NOMO-1 (cell line): ENCODE measurements at regions not wholly inside any gene's neighbourhood (a gene's known extent, or its start where the extent isn't known, plus 50 kb on each side); places are given as distances from the start of the nearest gene placed in this dataset.
"Not testable (repeated sequence)": the region's sequence is repeated elsewhere in the genome, so short reads cannot be mapped to it uniquely, and the experiment has no call there.

Experiments used
- DNase-seq, 2 experiments: peaks; one replicate each; lab custom pipeline; 2025; ENCODE audit not compliant: unreplicated experiment in 2 of 2; lab: John Stamatoyannopoulos, UW

DNA sequence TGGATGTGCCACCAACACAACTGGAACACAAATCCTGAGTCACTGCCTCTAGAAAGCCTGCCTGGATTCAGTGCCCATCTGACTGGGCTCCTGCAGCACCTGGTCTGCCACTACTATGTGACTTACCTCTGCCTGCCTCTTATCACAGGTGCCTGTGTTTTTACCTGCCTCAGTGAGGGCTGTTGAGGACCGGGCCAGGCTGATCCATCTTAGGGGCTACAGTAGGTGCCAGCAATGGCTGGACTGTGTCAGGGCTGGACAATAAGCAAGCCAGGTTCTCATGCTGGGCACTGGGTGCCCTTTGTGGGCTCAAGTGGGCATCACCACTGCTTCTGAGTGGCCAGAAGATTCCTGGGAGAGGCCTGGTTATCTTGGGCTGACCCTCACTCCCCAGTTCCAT is 948.6 kb upstream of the TPTE start:
- not testable (repeated sequence) for DNase-seq

DNA sequence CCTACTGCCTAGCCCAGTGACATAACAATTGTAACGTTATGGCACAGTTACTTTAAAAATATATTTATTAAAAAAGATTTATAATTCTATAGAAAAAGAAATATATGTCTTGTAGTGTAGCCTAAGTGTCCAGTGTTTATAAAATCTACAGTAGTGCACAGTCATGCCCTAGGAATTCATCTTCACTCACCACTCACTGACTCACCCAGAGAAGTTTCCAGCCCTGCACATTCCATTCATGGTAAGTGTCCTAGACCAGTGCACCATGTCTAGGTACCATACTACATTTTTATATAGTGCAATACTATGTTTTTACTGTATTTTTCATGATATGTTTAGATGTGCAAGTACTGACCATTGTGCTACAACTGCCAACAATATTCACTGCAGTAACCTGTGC is 947.9 kb upstream of the TPTE start:
- not testable (repeated sequence) for DNase-seq

DNA sequence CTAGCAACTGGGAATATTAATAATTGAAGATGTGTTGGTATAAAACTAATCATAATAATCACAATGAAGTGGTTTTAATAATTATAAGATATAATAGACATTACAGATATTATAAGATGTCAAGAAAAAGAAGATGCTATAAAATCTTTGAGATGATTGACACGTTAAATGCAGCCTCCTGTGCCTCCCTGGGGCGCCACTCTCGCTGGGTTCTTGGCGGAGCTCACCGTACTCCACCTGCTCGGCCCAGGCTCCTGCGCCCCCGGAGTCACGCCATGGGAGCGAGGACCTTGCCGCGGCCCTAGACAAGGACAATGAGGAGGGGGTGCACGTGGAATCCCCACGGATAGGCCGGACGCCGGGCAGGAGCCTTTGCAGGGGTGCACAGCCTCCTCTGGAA is 942.1 kb upstream of the TPTE start:
- DNase-seq: not testable (repeated sequence)

GRCh38 chr21:9587941-9588340 is 933.4 kb upstream of the TPTE start:
- not testable (repeated sequence) for DNase-seq

GRCh38 chr21:9592591-9592990 is 928.8 kb upstream of the TPTE start:
- not testable (repeated sequence) for DNase-seq

DNA sequence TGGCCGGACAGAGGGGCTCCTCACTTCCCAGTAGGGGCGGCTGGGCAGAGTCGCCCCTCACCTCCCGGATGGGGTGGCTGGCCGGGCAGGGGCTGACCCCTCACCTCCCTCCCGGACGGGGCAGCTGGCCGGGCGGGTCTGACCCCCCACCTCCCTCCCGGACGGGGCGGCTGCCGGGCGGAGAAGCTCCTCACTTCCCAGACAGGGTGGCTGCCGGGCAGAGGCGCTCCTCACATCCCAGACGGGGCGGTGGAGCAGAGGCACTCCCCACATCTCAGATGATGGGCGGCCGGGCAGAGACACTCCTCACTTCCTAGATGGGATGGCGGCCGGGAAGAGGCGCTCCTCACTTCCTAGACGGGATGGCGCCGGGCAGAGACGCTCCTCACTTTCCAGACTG is 927.7 kb upstream of the TPTE start:
- DNase-seq: not testable (repeated sequence)

GRCh38 chr21:9614011-9614410 is 907.4 kb upstream of the TPTE start:
- not testable (repeated sequence) for DNase-seq

DNA sequence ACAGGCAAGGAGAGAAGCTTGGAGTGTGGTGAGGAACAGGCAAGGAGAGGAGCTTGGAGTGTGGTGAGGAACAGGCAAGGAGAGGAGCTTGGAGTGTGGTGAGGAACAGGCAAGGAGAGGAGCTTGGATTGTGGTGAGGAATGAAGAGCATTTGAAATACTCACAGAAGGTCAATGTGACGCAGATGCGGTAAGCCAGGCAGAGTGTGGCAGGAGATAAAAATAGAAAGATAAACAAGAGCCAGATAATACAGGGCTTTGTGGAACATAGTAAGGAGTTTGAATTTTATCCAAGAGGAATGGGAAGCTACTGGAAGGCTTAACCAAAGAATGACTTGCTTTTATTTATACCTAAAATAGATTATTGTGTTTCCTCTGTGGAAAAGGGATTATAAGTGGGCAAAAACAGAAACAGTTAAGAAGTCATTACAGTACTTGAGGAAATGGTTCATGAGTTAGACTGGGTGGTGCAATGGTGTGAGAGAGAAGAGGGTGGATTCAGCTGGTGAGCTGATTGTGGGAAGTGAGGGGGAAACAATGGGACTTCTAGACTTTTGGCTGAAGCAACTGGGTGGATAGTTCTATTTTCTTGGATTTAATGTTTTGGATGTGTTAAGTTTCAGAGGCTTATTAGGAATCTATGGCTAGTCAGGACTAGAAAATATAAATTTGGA is 900.1 kb upstream of the TPTE start:
- not testable (repeated sequence) for DNase-seq

DNA sequence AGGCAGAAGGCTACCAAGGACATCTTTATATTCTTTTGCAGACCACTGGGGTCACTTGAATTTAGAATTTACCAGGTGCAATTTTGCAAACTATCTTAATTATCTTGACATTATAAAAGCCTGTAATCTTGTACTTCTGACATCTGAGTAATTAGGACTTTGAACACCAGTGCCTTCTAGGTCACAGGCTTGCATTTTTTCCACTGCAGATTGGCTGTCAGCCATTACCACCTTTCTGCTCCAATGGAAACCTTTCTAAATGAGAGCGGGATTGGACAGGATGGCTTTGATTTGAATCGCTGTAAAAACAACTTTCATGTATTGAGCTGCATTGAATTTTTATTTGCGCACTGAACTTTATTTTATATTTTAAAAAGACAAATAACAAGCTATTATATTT is 893.3 kb upstream of the TPTE start:
- not testable (repeated sequence) for DNase-seq

DNA sequence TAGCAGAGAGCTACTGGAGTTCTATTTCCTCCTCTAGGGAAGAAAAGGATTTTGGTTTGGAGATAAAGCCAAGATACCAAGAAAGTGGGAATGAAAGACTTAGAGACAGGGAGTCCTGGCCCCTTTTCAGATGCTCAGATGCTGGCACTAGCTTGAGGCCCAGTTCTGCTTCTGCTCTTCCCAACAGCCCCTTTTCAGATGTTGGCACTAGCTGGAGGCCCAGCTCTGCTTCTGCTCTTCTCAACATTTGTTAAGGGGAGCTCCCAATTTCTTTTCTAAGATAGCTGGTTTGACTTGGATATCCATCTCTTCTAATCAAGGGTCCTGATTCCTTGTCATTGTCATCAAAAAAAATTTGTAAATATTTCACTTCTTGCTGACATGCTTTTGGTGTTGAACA is 874.0 kb upstream of the TPTE start:
- not testable (repeated sequence) for DNase-seq

- DNase-seq: not testable (repeated sequence)
Observed at GRCh38 chr21:9648331-9648730, 873.1 kb upstream of the TPTE start.

- not testable (repeated sequence) for DNase-seq
Observed at GRCh38 chr21:9648947-9649720, 872.2 kb upstream of the TPTE start.

DNA sequence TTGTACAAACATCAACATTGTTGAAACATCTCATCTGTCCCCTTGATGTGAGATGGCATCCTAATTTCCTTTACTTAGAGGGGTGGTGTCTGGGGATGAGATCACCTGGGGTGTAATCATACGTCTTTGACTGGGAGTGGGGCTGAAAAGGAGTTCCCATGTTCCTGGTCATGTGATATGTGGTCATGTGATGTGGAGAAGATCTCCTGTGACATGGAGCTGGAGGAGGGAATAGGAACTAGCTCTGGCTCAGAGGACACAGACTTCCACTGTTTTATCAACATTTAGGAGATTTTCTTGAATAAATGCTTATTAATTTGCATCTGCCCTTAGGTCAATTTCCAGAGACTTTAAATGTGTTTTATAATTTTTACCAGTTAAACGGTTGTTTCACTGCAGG is 868.6 kb upstream of the TPTE start:
- DNase-seq: not testable (repeated sequence)

DNA sequence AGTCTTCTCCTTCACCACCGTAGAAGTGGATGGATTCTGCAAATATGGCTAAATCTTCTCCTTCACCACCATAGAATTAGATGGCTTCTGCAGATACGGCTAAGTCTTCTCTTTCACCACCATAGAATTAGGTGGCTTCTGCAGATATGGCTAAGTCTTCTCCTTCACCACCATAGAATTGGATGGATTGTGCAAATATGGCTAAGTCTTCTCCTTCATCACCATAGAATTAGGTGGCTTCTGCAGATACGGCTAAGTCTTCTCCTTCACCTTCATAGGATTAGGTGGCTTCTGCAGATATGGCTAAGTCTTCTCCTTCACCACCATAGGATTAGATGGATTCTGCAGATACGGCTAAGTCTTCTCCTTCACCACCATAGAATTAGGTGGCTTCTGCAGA is 866.2 kb upstream of the TPTE start:
- not testable (repeated sequence) for DNase-seq

- not testable (repeated sequence) for DNase-seq
Observed at GRCh38 chr21:9656455-9656854, 864.9 kb upstream of the TPTE start.

DNA sequence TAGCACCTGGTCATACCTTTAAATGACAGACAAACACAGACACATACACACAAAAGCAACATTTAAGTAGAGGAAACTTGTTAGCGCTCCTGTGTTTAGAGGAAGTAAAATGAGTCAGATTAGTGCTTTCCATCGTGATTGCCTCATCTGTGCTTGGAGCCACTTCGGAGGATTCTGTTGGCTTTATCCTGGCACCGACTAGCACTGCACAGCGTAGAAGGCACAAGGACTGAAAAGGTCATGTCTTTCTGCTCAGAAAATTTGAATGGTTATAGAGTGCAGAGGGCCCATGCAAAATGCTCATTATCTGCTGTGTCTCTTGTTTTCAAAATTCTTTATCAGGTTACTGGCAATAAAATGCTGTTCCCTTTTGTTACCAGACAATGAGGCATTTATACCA is 863.6 kb upstream of the TPTE start:
- not testable (repeated sequence) for DNase-seq

- DNase-seq: not testable (repeated sequence)
Observed at GRCh38 chr21:9659877-9660276, 861.5 kb upstream of the TPTE start.

- not testable (repeated sequence) for DNase-seq
Observed at GRCh38 chr21:9663914-9664729, 857.3 kb upstream of the TPTE start.

GRCh38 chr21:9675811-9676210 is 845.6 kb upstream of the TPTE start:
- DNase-seq: not testable (repeated sequence)

DNA sequence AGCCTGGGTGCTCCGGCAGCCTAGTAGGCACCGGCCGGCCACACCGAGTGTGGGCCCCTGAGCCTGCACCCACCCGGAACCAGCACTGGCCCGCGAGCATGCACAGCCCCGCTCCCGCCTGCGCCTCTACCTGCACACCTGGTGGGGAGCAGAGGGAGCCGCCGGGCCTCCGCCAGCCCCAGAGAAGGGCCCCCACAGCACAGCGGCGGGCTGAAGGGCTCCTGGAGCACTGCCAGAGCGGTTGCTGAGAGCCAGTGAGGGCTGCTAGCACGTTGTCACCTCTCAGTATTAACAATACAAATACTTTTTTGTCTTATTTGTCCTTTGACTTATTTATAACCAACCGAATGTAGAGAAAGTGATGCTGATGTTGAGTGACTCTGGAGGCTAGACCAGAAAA is 842.4 kb upstream of the TPTE start:
- not testable (repeated sequence) for DNase-seq

GRCh38 chr21:9688945-9689344 is 832.4 kb upstream of the TPTE start:
- DNase-seq: not testable (repeated sequence)
